Left lung (tissue), 4 donors: ENCODE measurements at regions not wholly inside any gene's neighbourhood (a gene's known extent, or its start where the extent isn't known, plus 50 kb on each side); places are given as distances from the start of the nearest gene placed in this dataset.

Experiments
- ATAC-seq: fragments of 200-7000 bp; cut with Tn5 transposase; one replicate; pipeline ENCODE4 v1.9.1; 2020; ENCODE audit warnings: moderate library complexity
- DNase-seq, 4 donors: peaks; one replicate each; pipeline ENCODE4 v3.0.0-alpha.2; 2013 to 2020
- H3K27ac ChIP-seq, 2 donors: fragments of 200-600 bp; sonication (generic) in 1 of 2; one replicate each; pipeline versions ENCODE4 v1.5.0 to v1.8.0; 2020 to 2021
- H3K27me3 ChIP-seq, 2 donors: fragments of 200-600 bp; sonication (generic) in 1 of 2; one replicate each; pipeline versions ENCODE4 v1.5.0 to v1.8.0; 2020 to 2021
- H3K36me3 ChIP-seq, 2 donors: fragments of 200-600 bp; sonication (generic) in 1 of 2; one replicate each; pipeline versions ENCODE4 v1.5.0 to v1.8.0; 2020 to 2021
- H3K4me1 ChIP-seq, 2 donors: fragments of 200-600 bp; one replicate each; pipeline ENCODE4 v1.8.0; 2021
- H3K4me3 ChIP-seq, 2 donors: fragments of 200-600 bp; sonication (generic) in 1 of 2; one replicate each; pipeline versions ENCODE4 v1.5.0 to v1.8.0; 2020 to 2021; ENCODE audit warnings: mild to moderate bottlenecking in 1 of 2
- H3K9me3 ChIP-seq, 2 donors: fragments of 200-600 bp; sonication (generic) in 1 of 2; one replicate each; pipeline versions ENCODE4 v1.5.0 to v1.8.0; 2020 to 2021
- CTCF ChIP-seq, 2 donors: fragments of 200-600 bp; sonication (generic) in 1 of 2; IDR thresholded peaks; one replicate each; pipeline versions ENCODE4 v1.5.0 to v1.8.0; 2021; ENCODE audit warnings: antibody characterized with exemption in 2 of 2
- intact Hi-C, 2 donors: fragments of 100-400 bp; cut with DNase I; formaldehyde crosslinking; loops; one replicate each; pipeline versions ENCODE4 v1.11.2 to v1.14.2; 2022
- donor health status: DM: no; HTN: yes; CAD: no.
- donor health status: DM: no; HTN: no; CAD: no.

- no peak overlapping the region for H3K4me3 ChIP-seq
- H3K36me3 ChIP-seq = no peaks in the 10 kb centered on the region
- no peaks in the 10 kb centered on the region for H3K9me3 ChIP-seq
- H3K4me1 ChIP-seq = peaks cover 6 to 18% of the 10 kb centered on the region in 2 donors
- no peak for TF ChIP-seq CTCF (IDR thresholded peaks at IDR 0.05)
- DNase-seq (peak in 1 of 4 donors; percentile 33), ATAC-seq (peak; percentile 44)
- intact Hi-C loops = no loop called here
- no peaks in the 10 kb centered on the region for H3K27me3 ChIP-seq
- H3K27ac ChIP-seq = peak overlapping the region; percentile 5 to 43
These were observed 177.1 kb upstream of the TET2 start for GRCh38 chr4:104969394-104970082.

GRCh38 chr4:104971462-104971861 is 175.2 kb upstream of the TET2 start:
- Histone ChIP-seq H3K4me1 (peaks cover 0 to 15% of the 10 kb centered on the region in 2 donors), H3K27ac (no peak overlapping the region), H3K27me3 (no peaks in the 10 kb centered on the region), H3K36me3 (no peaks in the 10 kb centered on the region), H3K4me3 (no peak overlapping the region), H3K9me3 (no peaks in the 10 kb centered on the region)
- no peak for TF ChIP-seq CTCF (IDR thresholded peaks at IDR 0.05)
- intact Hi-C loops = no loop called here
- DNase-seq (no peak), ATAC-seq (no peak)

- intact Hi-C loops = no loop called here
- H3K4me3 ChIP-seq = no peak overlapping the region
- TF ChIP-seq CTCF (IDR thresholded peaks at IDR 0.05) = no peak
- no peaks in the 10 kb centered on the region for H3K9me3 ChIP-seq
- DNase-seq (no peak), ATAC-seq (no peak)
- H3K36me3 ChIP-seq = no peaks in the 10 kb centered on the region
- H3K4me1 ChIP-seq = peaks cover 0 to 8% of the 10 kb centered on the region in 2 donors
- no peaks in the 10 kb centered on the region for H3K27me3 ChIP-seq
- H3K27ac ChIP-seq = no peak overlapping the region
These were observed 173.0 kb upstream of the TET2 start for GRCh38 chr4:104973708-104974107.

GRCh38 chr4:104975617-104976016 is 171.1 kb upstream of the TET2 start:
- H3K36me3 ChIP-seq = no peaks in the 10 kb centered on the region
- no peak for ATAC-seq
- peaks cover 0 to 8% of the 10 kb centered on the region in 2 donors for H3K9me3 ChIP-seq
- H3K27me3 ChIP-seq = no peaks in the 10 kb centered on the region
- no peaks in the 10 kb centered on the region for H3K4me1 ChIP-seq
- no peak for TF ChIP-seq CTCF (IDR thresholded peaks at IDR 0.05)
- no peak overlapping the region for H3K27ac ChIP-seq
- no peak for DNase-seq
- intact Hi-C loops = no loop called here
- no peak overlapping the region for H3K4me3 ChIP-seq

GRCh38 chr4:104976262-104976661 is 170.4 kb upstream of the TET2 start:
- no peak overlapping the region for H3K4me3 ChIP-seq
- no peak for ATAC-seq
- intact Hi-C loops = no loop called here
- H3K27ac ChIP-seq = no peak overlapping the region
- no peak for TF ChIP-seq CTCF (IDR thresholded peaks at IDR 0.05)
- H3K9me3 ChIP-seq = peaks cover 0 to 8% of the 10 kb centered on the region in 2 donors
- H3K36me3 ChIP-seq = no peaks in the 10 kb centered on the region
- no peaks in the 10 kb centered on the region for H3K4me1 ChIP-seq
- no peak for DNase-seq
- H3K27me3 ChIP-seq = no peaks in the 10 kb centered on the region
